HCT116 (cell line): ENCODE measurements at regions not wholly inside any gene's neighbourhood (a gene's known extent, or its start where the extent isn't known, plus 50 kb on each side); places are given as distances from the start of the nearest gene placed in this dataset.

ENCODE experiments used
- ATAC-seq: fragments of 200-7000 bp; cut with Tn5 transposase; 2 replicates; pipeline ENCODE4 v1.9.1; 2020; ENCODE audit warnings: mild to moderate bottlenecking, moderate library complexity
- BruUV-seq: library from RNA; stranded (reverse); fragments of 400-500 nt; replicated peaks from 2 replicates; lab custom pipeline; 2021; lab: Mats Ljungman, UMichigan
- CTCF ChIA-PET: fragments of 300-600 bp; sonication (Branson Sonifier 250); formaldehyde crosslinking; loops from one replicate; lab custom pipeline; 2021; ENCODE audit warnings: antibody characterized with exemption; lab: Charles Lee
- POLR2A ChIA-PET: fragments of 300-600, 350-600 bp; sonication (Branson Sonifier 250); formaldehyde crosslinking; loops from one replicate; lab custom pipeline; 2021; ENCODE audit warnings: antibody characterized with exemption; lab: Charles Lee
- RAD21 ChIA-PET, 2 experiments: fragments of 300-600 bp; sonication (Branson Sonifier 250); formaldehyde crosslinking; loops; one replicate each; lab custom pipeline; 2023; ENCODE audit warnings: low total read pairs in 2 of 2; ENCODE audit not compliant: uncharacterized antibody in 2 of 2, unreplicated experiment in 2 of 2, low non-redundant PET in 1 of 2; lab: Charles Lee
- DNase-seq: peaks from one replicate; pipeline ENCODE4 v3.0.0-alpha.2; 2010; ENCODE audit warnings: low read depth, low spot score
- H2AFZ ChIP-seq: fragments of 200-600 bp; shearing (Covaris generic), sonication (generic); 2 replicates; pipeline ENCODE4 v1.6.1; 2017; ENCODE audit warnings: low read depth, mixed run types, mixed read lengths, antibody characterized with exemption, low read length; ENCODE audit not compliant: poor library complexity, severe bottlenecking
- H3K27ac ChIP-seq: 2 replicates; pipeline ENCODE4 v1.5.1; 2012; ENCODE audit warnings: low read depth, low read length
- H3K27me3 ChIP-seq: fragments of 200-600 bp; sonication (generic); 2 replicates; pipeline ENCODE4 v1.6.1; 2016; ENCODE audit warnings: mixed run types, low read length, mixed read lengths; ENCODE audit not compliant: insufficient read depth
- H3K36me3 ChIP-seq, 2 experiments: fragments of 200-500 bp in 1 of 2; fragments of 200-600 bp in 1 of 2; sonication (Bioruptor generic) in 1 of 2; sonication (generic) in 1 of 2; 2 replicates each; pipeline versions ENCODE4 v1.5.1 to v1.6.1; 2014 to 2016; ENCODE audit warnings: low read length in 2 of 2, inconsistent platforms in 1 of 2, mixed read lengths in 1 of 2, mixed run types in 1 of 2; ENCODE audit not compliant: insufficient read depth in 2 of 2, control insufficient read depth in 1 of 2
- H3K4me1 ChIP-seq, 2 experiments: fragments of 200-600 bp in 1 of 2; sonication (generic) in 1 of 2; 2 replicates each; pipeline versions ENCODE4 v1.5.1 to v1.6.1; 2012 to 2017; ENCODE audit warnings: low read length in 2 of 2, inconsistent platforms in 1 of 2, mild to moderate bottlenecking in 1 of 2, mixed read lengths in 1 of 2, mixed run types in 1 of 2, moderate library complexity in 1 of 2; ENCODE audit not compliant: insufficient read depth in 2 of 2, control insufficient read depth in 1 of 2
- H3K4me2 ChIP-seq: fragments of 200-600 bp; sonication (generic); 2 replicates; pipeline ENCODE4 v1.6.1; 2017; ENCODE audit warnings: mixed run types, low read length, mixed read lengths
- H3K4me3 ChIP-seq, 2 experiments: fragments of 200-600 bp in 1 of 2; sonication (generic) in 1 of 2; replicated peaks in 1 of 2; 2 replicates each; pipeline ENCODE4 v1.5.1; 2011 to 2016; ENCODE audit warnings: low read length in 2 of 2, control low read depth in 1 of 2, low read depth in 1 of 2, mild to moderate bottlenecking in 1 of 2, mixed read lengths in 1 of 2, mixed run types in 1 of 2
- H3K79me2 ChIP-seq: fragments of 200-600 bp; sonication (generic); 2 replicates; pipeline ENCODE4 v1.6.1; 2017; ENCODE audit warnings: mild to moderate bottlenecking, mixed run types, low read length, moderate library complexity, mixed read lengths; ENCODE audit not compliant: insufficient read depth
- H3K9ac ChIP-seq: fragments of 200-600 bp; sonication (generic); 2 replicates; pipeline ENCODE4 v1.6.1; 2016; ENCODE audit warnings: low read length, mixed read lengths
- H3K9me2 ChIP-seq: fragments of 200-600 bp; sonication (generic), shearing (Covaris generic); 2 replicates; pipeline ENCODE4 v1.6.1; 2017; ENCODE audit warnings: mixed run types, mild to moderate bottlenecking, moderate library complexity; ENCODE audit not compliant: insufficient read depth
- H3K9me3 ChIP-seq, 2 experiments: fragments of 200-500 bp in 1 of 2; fragments of 200-600 bp in 1 of 2; sonication (Bioruptor generic) in 1 of 2; sonication (generic) in 1 of 2; 2 replicates each; pipeline ENCODE4 v1.6.1; 2014 to 2017; ENCODE audit warnings: low read length in 2 of 2, mixed read lengths in 2 of 2, inconsistent platforms in 1 of 2, low read depth in 1 of 2, mild to moderate bottlenecking in 1 of 2, mixed run types in 1 of 2, moderate library complexity in 1 of 2; ENCODE audit not compliant: control insufficient read depth in 1 of 2, insufficient read depth in 1 of 2
- H4K20me1 ChIP-seq: fragments of 200-600 bp; sonication (generic), shearing (Covaris generic); 2 replicates; pipeline ENCODE4 v1.6.1; 2017; ENCODE audit warnings: mixed run types, mild to moderate bottlenecking, moderate library complexity; ENCODE audit not compliant: insufficient read depth
- CBX3 ChIP-seq: IDR thresholded peaks from 2 replicates; pipeline ENCODE4 v1.6.1; 2012; ENCODE audit warnings: low read depth
- EGR1 ChIP-seq: IDR thresholded peaks from 2 replicates; pipeline ENCODE4 v1.6.1; 2012; ENCODE audit warnings: low read depth
- EZH2 ChIP-seq: fragments of 200-600 bp; sonication (generic); IDR thresholded peaks from 2 replicates; pipeline ENCODE4 v1.6.1; 2017; ENCODE audit warnings: antibody characterized with exemption, mixed run types
- EZH2phosphoT487 ChIP-seq: fragments of 200-600 bp; IDR thresholded peaks from 2 replicates; pipeline ENCODE4 v1.6.1; 2018; ENCODE audit warnings: antibody characterized with exemption, borderline replicate concordance
- JUND ChIP-seq: IDR thresholded peaks from 2 replicates; pipeline ENCODE4 v1.6.1; 2012
- POLR2A ChIP-seq: IDR thresholded peaks from 2 replicates; pipeline ENCODE4 v1.7.0; 2011; ENCODE audit warnings: borderline replicate concordance; ENCODE audit not compliant: insufficient read depth, insufficient read length; ENCODE audit errors: extremely low read depth
- POLR2AphosphoS5 ChIP-seq: IDR thresholded peaks from 2 replicates; pipeline ENCODE4 v1.6.1; 2011; ENCODE audit warnings: mild to moderate bottlenecking, low read depth, low read length, moderate library complexity
- RAD21 ChIP-seq: IDR thresholded peaks from 2 replicates; pipeline ENCODE4 v1.6.1; 2012; ENCODE audit warnings: low read depth, mild to moderate bottlenecking
- SIN3A ChIP-seq: IDR thresholded peaks from 2 replicates; pipeline ENCODE4 v1.6.1; 2012; ENCODE audit warnings: low read depth
- SP1 ChIP-seq: IDR thresholded peaks from 2 replicates; pipeline ENCODE4 v1.6.1; 2012; ENCODE audit warnings: low read depth
- TCF7L2 ChIP-seq: IDR thresholded peaks from 2 replicates; pipeline ENCODE4 v1.7.0; 2011; ENCODE audit warnings: borderline replicate concordance, inconsistent platforms; ENCODE audit not compliant: insufficient read depth, insufficient read length; ENCODE audit errors: extremely low read depth
- YY1 ChIP-seq: IDR thresholded peaks from 2 replicates; pipeline ENCODE4 v1.6.1; 2011; ENCODE audit warnings: low read length, low read depth, moderate library complexity, mild to moderate bottlenecking; ENCODE audit not compliant: insufficient replicate concordance; ENCODE audit errors: extremely low read depth
- ZFX ChIP-seq: fragments of 450-650 bp; IDR thresholded peaks from 2 replicates; pipeline ENCODE4 v1.6.1; 2017
- ZNF274 ChIP-seq: fragments of 200-500 bp; sonication (Bioruptor generic); IDR thresholded peaks from 2 replicates; pipeline ENCODE4 v1.6.1; 2014; ENCODE audit warnings: mild to moderate bottlenecking, low read depth, low read length, inconsistent platforms
- intact Hi-C: fragments of 100-400 bp; cut with micrococcal nuclease; formaldehyde crosslinking; loops from 2 replicates; pipeline ENCODE4 v1.10.0; 2022
- TF ChIP-seq, protein P1 (sequence below): IDR thresholded peaks from 2 replicates; pipeline ENCODE4 v1.6.1; 2012
- TF ChIP-seq, protein P2 (sequence below), 3 experiments: fragments of 200-600 bp in 1 of 3; sonication (generic) in 1 of 3; IDR thresholded peaks in 2 of 3; conservative IDR thresholded peaks in 1 of 3; 2 replicates each; pipeline ENCODE4 v1.5.1; 2012 to 2017; ENCODE audit warnings: low read depth in 2 of 3, low read length in 2 of 3, antibody characterized with exemption in 1 of 3, borderline replicate concordance in 1 of 3, control low read depth in 1 of 3, mild to moderate bottlenecking in 1 of 3, mixed read lengths in 1 of 3, mixed run types in 1 of 3, moderate library complexity in 1 of 3; ENCODE audit not compliant: insufficient read depth in 1 of 3

DNA sequence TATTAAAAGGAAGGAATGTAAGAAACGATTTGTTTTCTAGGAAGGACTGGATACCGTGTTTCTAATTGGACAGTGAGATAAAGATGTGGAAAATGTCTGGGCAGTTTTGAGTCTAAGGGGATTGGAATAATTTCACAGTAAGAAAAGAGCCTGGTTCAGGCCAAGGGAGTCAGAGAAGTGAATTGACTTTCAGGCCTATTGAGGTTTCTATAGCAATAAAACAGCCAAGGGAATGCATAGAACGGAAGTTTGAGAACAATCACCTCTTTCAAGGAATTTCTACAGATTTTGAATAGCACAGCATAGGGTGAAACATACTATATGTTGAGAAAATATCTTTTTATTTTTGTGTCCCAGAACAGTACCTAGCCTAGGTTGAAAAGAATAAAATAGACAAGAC is 271.6 kb upstream of the TRPM3 start:
- H3K9ac ChIP-seq, result no peak overlapping the region
- H3K9me2 ChIP-seq, result no peaks in the 10 kb centered on the region
- H3K4me1 ChIP-seq, result no peaks in the 10 kb centered on the region
- H3K79me2 ChIP-seq, result no peaks in the 10 kb centered on the region
- H3K4me2 ChIP-seq, result no peak overlapping the region
- H3K36me3 ChIP-seq, result no peaks in the 10 kb centered on the region
- H3K27me3 ChIP-seq, result peaks cover 52% of the 10 kb centered on the region
- H3K4me3 ChIP-seq, result no peak overlapping the region
- H2AFZ ChIP-seq, result no peak overlapping the region
- no peaks in the 10 kb centered on the region for H4K20me1 ChIP-seq
- no TSS peak for BruUV-seq
- POLR2A ChIA-PET, result no interaction called here
- ATAC-seq (no peak), DNase-seq (no peak)
- intact Hi-C loops, result no loop called here
- H3K27ac ChIP-seq, result no peak overlapping the region
- H3K9me3 ChIP-seq, result no peaks in the 10 kb centered on the region
- CTCF ChIA-PET, result no interaction called here
- RAD21 ChIA-PET, result no interaction called here
- TF ChIP-seq JUND (no peak), ZNF274 (no peak), POLR2A (no peak), EGR1 (no peak), CBX3 (no peak), RAD21 (no peak), YY1 (no peak), EZH2 (no peak), SP1 (no peak), EZH2phosphoT487 (no peak), POLR2AphosphoS5 (no peak), ZFX (no peak), SIN3A (no peak), TCF7L2 (no peak)
- TF ChIP-seq, protein P1, sequence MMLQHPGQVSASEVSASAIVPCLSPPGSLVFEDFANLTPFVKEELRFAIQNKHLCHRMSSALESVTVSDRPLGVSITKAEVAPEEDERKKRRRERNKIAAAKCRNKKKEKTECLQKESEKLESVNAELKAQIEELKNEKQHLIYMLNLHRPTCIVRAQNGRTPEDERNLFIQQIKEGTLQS, result no peak
- TF ChIP-seq, protein P2, sequence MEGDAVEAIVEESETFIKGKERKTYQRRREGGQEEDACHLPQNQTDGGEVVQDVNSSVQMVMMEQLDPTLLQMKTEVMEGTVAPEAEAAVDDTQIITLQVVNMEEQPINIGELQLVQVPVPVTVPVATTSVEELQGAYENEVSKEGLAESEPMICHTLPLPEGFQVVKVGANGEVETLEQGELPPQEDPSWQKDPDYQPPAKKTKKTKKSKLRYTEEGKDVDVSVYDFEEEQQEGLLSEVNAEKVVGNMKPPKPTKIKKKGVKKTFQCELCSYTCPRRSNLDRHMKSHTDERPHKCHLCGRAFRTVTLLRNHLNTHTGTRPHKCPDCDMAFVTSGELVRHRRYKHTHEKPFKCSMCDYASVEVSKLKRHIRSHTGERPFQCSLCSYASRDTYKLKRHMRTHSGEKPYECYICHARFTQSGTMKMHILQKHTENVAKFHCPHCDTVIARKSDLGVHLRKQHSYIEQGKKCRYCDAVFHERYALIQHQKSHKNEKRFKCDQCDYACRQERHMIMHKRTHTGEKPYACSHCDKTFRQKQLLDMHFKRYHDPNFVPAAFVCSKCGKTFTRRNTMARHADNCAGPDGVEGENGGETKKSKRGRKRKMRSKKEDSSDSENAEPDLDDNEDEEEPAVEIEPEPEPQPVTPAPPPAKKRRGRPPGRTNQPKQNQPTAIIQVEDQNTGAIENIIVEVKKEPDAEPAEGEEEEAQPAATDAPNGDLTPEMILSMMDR (IDR thresholded peaks at IDR 0.05 in 2 of 3, conservative IDR thresholded peaks at IDR 0.05 in 1 of 3; ENCODE audit: borderline replicate concordance in 1 of 3, insufficient read depth in 1 of 3, low read depth in 2 of 3, low read length in 2 of 3), result no peak
